Esophagus squamous epithelium (tissue), 5 donors: ENCODE measurements at regions not wholly inside any gene's neighbourhood (a gene's known extent, or its start where the extent isn't known, plus 50 kb on each side); places are given as distances from the start of the nearest gene placed in this dataset.
A peak's percentile ranks its signal among the peaks of the same experiment; 100 is the strongest.

ENCODE experiments used
- DNase-seq: peaks from one replicate; lab custom pipeline; 2025; lab: John Stamatoyannopoulos, UW
- H3K27ac ChIP-seq, 4 donors: fragments of 200-600 bp; sonication (generic); one replicate each; pipeline ENCODE4 v1.5.1; 2016 to 2019; ENCODE audit warnings: mild to moderate bottlenecking in 1 of 4
- H3K27me3 ChIP-seq, 4 donors: fragments of 200-600 bp; sonication (generic); 1 replicate in 3 of 4; 2 replicates in 1 of 4; pipeline versions ENCODE4 v1.5.1 to v1.6.0; 2017 to 2021; ENCODE audit warnings: antibody characterized with exemption in 1 of 4
- H3K36me3 ChIP-seq, 3 donors: fragments of 200-600 bp; sonication (generic); one replicate each; pipeline ENCODE4 v1.5.1; 2016 to 2019
- H3K4me1 ChIP-seq, 3 donors: fragments of 200-600 bp; sonication (generic); one replicate each; pipeline ENCODE4 v1.5.1; 2017 to 2019
- H3K4me3 ChIP-seq, 4 donors: fragments of 200-600 bp; sonication (generic); 1 replicate in 3 of 4; 2 replicates in 1 of 4; pipeline ENCODE4 v1.5.1; 2016 to 2019; ENCODE audit warnings: mild to moderate bottlenecking in 2 of 4, moderate library complexity in 1 of 4
- H3K9me3 ChIP-seq, 3 donors: fragments of 200-600 bp; sonication (generic); one replicate each; pipeline ENCODE4 v1.5.1; 2016 to 2019
- POLR2A ChIP-seq, 4 donors: fragments of 450-650 bp; IDR thresholded peaks; one replicate each; pipeline ENCODE4 v1.6.1; 2017; ENCODE audit warnings: antibody characterized with exemption in 4 of 4, mild to moderate bottlenecking in 4 of 4, moderate library complexity in 3 of 4
- whole genome bisulfite sequencing, 2 donors: methylation state at CpG; one replicate each; pipeline ENCODE4 v1.1.5; 2018; 5-methylcytosine and 5-hydroxymethylcytosine counted together
- intact Hi-C: fragments of 100-400 bp; cut with DNase I; formaldehyde crosslinking; loops from one replicate; pipeline ENCODE4 v1.15.0; 2022
- TF ChIP-seq, protein P1 (sequence below), 6 experiments: fragments of 450-650 bp in 4 of 6; fragments of 200-600 bp in 2 of 6; sonication (generic) in 2 of 6; IDR thresholded peaks; one replicate each; pipeline ENCODE4 v1.5.1; 2016 to 2019; ENCODE audit warnings: antibody characterized with exemption in 6 of 6, mild to moderate bottlenecking in 4 of 6, moderate library complexity in 4 of 6
- donor health status: DM: yes; HTN: yes; CAD: no.

DNA sequence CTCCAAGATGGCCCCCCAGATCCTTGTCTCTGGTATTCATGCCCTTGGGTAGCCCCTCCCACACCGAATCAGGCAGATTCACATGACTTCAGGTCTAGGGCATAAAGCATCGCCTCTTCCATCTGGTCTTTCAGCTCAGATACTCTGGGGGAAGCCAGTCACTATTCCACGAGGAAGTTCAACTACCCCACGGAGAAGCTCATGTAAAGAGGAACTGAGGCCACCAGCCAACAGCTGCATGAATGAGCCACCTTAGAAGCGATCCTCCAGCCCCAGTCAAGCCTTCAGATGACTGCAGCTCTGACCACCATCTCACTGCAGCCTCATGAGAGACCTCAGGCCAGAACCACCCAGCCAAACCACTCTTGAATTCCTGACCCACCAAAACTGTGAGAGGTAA, 54.1 kb downstream of the SOCS3 start:
- intact Hi-C loops, result no loop called here
- TF ChIP-seq, protein P1, sequence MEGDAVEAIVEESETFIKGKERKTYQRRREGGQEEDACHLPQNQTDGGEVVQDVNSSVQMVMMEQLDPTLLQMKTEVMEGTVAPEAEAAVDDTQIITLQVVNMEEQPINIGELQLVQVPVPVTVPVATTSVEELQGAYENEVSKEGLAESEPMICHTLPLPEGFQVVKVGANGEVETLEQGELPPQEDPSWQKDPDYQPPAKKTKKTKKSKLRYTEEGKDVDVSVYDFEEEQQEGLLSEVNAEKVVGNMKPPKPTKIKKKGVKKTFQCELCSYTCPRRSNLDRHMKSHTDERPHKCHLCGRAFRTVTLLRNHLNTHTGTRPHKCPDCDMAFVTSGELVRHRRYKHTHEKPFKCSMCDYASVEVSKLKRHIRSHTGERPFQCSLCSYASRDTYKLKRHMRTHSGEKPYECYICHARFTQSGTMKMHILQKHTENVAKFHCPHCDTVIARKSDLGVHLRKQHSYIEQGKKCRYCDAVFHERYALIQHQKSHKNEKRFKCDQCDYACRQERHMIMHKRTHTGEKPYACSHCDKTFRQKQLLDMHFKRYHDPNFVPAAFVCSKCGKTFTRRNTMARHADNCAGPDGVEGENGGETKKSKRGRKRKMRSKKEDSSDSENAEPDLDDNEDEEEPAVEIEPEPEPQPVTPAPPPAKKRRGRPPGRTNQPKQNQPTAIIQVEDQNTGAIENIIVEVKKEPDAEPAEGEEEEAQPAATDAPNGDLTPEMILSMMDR (IDR thresholded peaks at IDR 0.05), result no peak
- no peak for TF ChIP-seq POLR2A (IDR thresholded peaks at IDR 0.05)
- 82 to 90% methylated on average over 3 to 4 of the region's 5 CpGs for WGBS, 2 donors

DNA sequence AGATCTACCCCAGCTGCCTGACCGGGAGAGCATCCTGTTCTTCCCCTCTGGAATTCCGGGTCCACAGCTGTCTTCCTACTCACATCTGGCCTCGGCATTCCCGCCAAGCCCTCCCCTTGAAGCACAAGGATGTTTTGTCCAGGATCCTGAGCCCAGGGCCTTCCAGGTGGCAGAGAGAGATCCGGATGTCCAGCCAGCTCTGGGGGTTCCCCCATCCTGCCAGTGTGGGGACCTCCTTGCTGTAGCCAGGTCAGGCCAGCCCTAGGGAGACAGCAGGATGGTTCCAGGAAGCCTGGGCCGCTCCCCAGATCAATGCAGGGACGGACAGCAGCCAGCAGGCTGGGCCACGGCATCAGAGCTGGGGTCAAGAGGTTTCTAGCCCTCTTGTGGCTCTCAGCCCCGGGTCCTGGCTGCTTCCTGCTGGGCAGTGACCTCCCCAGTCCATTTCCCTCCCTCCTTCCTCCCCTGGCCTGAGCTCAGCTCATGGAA, 55.3 kb downstream of the SOCS3 start:
- Histone ChIP-seq H3K4me3 (no peak overlapping the region), H3K9me3 (peaks cover 0 to 15% (median 0%) of the 10 kb centered on the region in 3 donors), H3K27me3 (peaks cover 0 to 24% (median 0%) of the 10 kb centered on the region in 4 donors), H3K4me1 (peaks cover 0 to 6% (median 0%) of the 10 kb centered on the region in 3 donors), H3K27ac (peak overlapping the region in 1 of 4 donors; percentile 9), H3K36me3 (no peaks in the 10 kb centered on the region)
- 80 to 93% methylated on average over 1 to 4 of the region's 9 CpGs for WGBS, 2 donors
- TF ChIP-seq, protein P1 (IDR thresholded peaks at IDR 0.05), result no peak
- TF ChIP-seq POLR2A (IDR thresholded peaks at IDR 0.05), result no peak
- intact Hi-C loops, result no loop called here
- no peak for DNase-seq

More for the DNA sequence above, 54.1 kb downstream of the SOCS3 start:
- no peak overlapping the region for H3K4me3 ChIP-seq
- H3K9me3 ChIP-seq, result peaks cover 0 to 15% (median 0%) of the 10 kb centered on the region in 3 donors
- H3K36me3 ChIP-seq, result no peaks in the 10 kb centered on the region
- no peak for DNase-seq
- H3K27me3 ChIP-seq, result peaks cover 0 to 24% (median 0%) of the 10 kb centered on the region in 4 donors
- H3K27ac ChIP-seq, result no peak overlapping the region
- peaks cover 0 to 6% (median 0%) of the 10 kb centered on the region in 3 donors for H3K4me1 ChIP-seq

DNA sequence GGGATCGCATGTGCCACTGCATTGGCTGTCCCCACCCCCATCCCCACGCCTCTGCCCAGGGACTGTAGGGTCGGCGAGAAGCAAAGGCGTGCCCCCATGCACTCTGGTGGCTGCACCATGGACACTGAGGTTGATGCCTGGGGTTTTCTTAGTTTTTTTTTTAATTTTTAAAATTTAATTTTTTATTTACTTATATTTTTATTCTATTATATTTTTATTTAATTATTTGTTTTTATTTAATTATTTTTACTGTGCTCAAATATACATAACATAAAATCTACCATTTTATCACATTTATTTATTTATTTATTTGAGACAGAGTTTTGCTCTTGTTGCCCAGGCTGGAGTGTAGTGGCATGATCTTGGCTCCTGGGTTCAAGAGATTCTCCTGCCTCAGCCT, 57.4 kb downstream of the SOCS3 start:
- no peak for DNase-seq
- TF ChIP-seq, protein P1 (IDR thresholded peaks at IDR 0.05), result no peak
- no peak for TF ChIP-seq POLR2A (IDR thresholded peaks at IDR 0.05)
- 98% methylated on average over 5 of the region's 5 CpGs; no CpG with 5 or more reads in 1 of the 2 donors for WGBS, 2 donors
- intact Hi-C loops, result no loop called here
- peaks cover 0 to 15% (median 0%) of the 10 kb centered on the region in 3 donors for H3K9me3 ChIP-seq
- H3K27me3 ChIP-seq, result peaks cover 0 to 24% (median 0%) of the 10 kb centered on the region in 4 donors
- no peaks in the 10 kb centered on the region for H3K36me3 ChIP-seq
- no peak overlapping the region for H3K27ac ChIP-seq
- H3K4me1 ChIP-seq, result no peaks in the 10 kb centered on the region
- no peak overlapping the region for H3K4me3 ChIP-seq

DNA sequence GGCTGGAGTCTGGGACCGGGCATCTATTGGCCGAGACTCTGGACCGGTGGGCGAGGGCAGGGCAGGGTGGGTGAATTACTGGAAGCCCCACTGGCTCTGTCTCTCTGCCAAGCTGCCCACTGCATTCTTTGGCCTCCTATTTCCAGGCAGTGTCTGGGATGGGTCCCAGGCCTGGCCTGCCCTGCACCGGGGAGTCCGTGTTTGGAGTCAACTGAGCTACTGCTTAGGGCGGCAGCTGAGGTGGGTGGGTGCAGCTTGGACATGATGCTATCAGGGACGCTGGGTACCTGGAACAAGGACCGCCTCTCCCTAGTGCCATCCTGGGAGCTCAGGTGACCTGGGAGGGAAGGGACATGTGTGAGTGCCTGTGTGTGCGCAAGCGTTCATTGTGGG, 58.1 kb downstream of the SOCS3 start:
- 86 to 100% methylated on average over 3 to 5 of the region's 11 CpGs for WGBS, 2 donors
- intact Hi-C loops, result no loop called here
- no peak for DNase-seq
- no peaks in the 10 kb centered on the region for H3K36me3 ChIP-seq
- H3K4me1 ChIP-seq, result no peaks in the 10 kb centered on the region
- no peak for TF ChIP-seq POLR2A (IDR thresholded peaks at IDR 0.05)
- TF ChIP-seq, protein P1 (IDR thresholded peaks at IDR 0.05), result no peak
- H3K4me3 ChIP-seq, result no peak overlapping the region
- H3K9me3 ChIP-seq, result peaks cover 0 to 13% (median 0%) of the 10 kb centered on the region in 3 donors
- H3K27ac ChIP-seq, result no peak overlapping the region
- peaks cover 0 to 18% (median 0%) of the 10 kb centered on the region in 4 donors for H3K27me3 ChIP-seq

DNA sequence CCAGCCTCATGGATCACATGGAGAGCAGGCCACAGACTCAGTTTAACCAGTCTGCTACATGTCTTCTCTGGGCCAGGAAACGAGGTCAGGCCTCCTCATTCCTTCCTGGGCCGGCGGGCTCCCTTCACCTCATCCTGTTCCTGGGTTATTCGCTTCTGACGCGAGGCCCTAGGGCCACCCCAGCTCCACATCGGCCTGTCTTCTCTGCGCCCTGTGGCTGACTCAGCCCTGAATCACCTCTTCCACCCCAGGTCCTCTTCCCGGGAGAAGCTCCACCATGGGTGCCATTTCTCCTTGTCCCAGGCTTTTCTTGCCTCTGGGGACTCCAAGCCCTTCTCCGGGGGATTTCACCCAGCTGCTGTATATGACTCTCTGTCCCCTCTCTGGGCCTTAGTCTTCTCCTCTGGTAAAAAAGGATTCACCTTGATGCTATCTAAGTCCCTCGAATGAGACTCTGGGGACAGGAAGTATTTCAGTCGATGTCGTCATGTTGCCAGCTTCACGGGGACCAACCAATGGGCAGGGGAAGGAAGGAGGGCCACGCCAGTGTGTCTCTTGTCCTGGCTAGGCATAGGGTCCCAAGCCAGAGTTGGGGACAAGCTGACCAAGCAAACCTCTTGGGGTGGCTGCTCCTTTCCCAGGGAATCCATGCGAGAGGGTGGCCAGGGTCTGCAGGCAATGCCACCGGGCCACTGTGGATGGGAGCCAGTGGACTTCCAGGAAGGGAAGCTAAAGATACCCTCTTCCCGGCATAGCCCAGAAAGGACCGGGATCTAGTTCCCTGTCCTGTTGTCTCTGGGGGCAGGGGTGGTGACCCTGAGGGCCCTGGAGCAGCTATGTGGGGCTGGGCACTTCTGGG, 58.7 kb downstream of the SOCS3 start:
- Histone ChIP-seq H3K27ac (no peak overlapping the region), H3K36me3 (no peaks in the 10 kb centered on the region), H3K4me3 (no peak overlapping the region), H3K9me3 (peaks cover 0 to 7% (median 0%) of the 10 kb centered on the region in 3 donors), H3K4me1 (no peaks in the 10 kb centered on the region), H3K27me3 (peaks cover 0 to 15% (median 0%) of the 10 kb centered on the region in 4 donors)
- 64 to 73% methylated on average over 10 to 11 of the region's 19 CpGs for WGBS, 2 donors
- no peak for DNase-seq
- no peak for TF ChIP-seq POLR2A (IDR thresholded peaks at IDR 0.05)
- TF ChIP-seq, protein P1 (IDR thresholded peaks at IDR 0.05), result no peak
- intact Hi-C loops, result no loop called here
